HG03575 (cell line): ENCODE measurements at regions not wholly inside any gene's neighbourhood (a gene's known extent, or its start where the extent isn't known, plus 50 kb on each side); places are given as distances from the start of the nearest gene placed in this dataset.

Experiments used
- ATAC-seq: cut with Tn5 transposase; IDR thresholded peaks from one replicate; pipeline ENCODE4 v1.9.1; 2021; ENCODE audit not compliant: unreplicated experiment, insufficient number of reproducible peaks, low FRiP score; ENCODE audit errors: extremely low read depth

GRCh38 chr5:3794611-3795010 is 199.0 kb downstream of the IRX1 start:
- no peak for ATAC-seq

GRCh38 chr5:3796736-3797135 is 201.1 kb downstream of the IRX1 start:
- ATAC-seq = no peak

GRCh38 chr5:3801967-3802366 is 206.3 kb downstream of the IRX1 start:
- no peak for ATAC-seq

- ATAC-seq = no peak
These were observed 213.8 kb downstream of the IRX1 start for GRCh38 chr5:3809455-3809854.

GRCh38 chr5:3811116-3811515 is 215.5 kb downstream of the IRX1 start:
- no peak for ATAC-seq

GRCh38 chr5:3818624-3819023 is 223.0 kb downstream of the IRX1 start:
- no peak for ATAC-seq

GRCh38 chr5:3825531-3826451 is 230.2 kb downstream of the IRX1 start:
- no peak for ATAC-seq

GRCh38 chr5:3827624-3828023 is 232.0 kb downstream of the IRX1 start:
- no peak for ATAC-seq

GRCh38 chr5:3828761-3829160 is 233.1 kb downstream of the IRX1 start:
- ATAC-seq = no peak

GRCh38 chr5:3833566-3833965 is 237.9 kb downstream of the IRX1 start:
- no peak for ATAC-seq

- ATAC-seq = no peak
These were observed 240.2 kb downstream of the IRX1 start for GRCh38 chr5:3835811-3836210.

GRCh38 chr5:3836528-3836927 is 240.9 kb downstream of the IRX1 start:
- no peak for ATAC-seq

GRCh38 chr5:3837506-3837905 is 241.9 kb downstream of the IRX1 start:
- no peak for ATAC-seq

- no peak for ATAC-seq
These were observed 243.5 kb downstream of the IRX1 start for GRCh38 chr5:3839151-3839550.

- no peak for ATAC-seq
These were observed 247.0 kb downstream of the IRX1 start for GRCh38 chr5:3842591-3842990.

- ATAC-seq = no peak
These were observed 248.1 kb downstream of the IRX1 start for GRCh38 chr5:3843706-3844105.

- ATAC-seq = no peak
These were observed 248.6 kb downstream of the IRX1 start for GRCh38 chr5:3844266-3844665.

GRCh38 chr5:3845230-3845629 is 249.6 kb downstream of the IRX1 start:
- ATAC-seq = no peak

- no peak for ATAC-seq
These were observed 256.7 kb downstream of the IRX1 start for GRCh38 chr5:3852161-3852916.

- no peak for ATAC-seq
These were observed 257.7 kb downstream of the IRX1 start for GRCh38 chr5:3853362-3853761.
